ENCODE measurements at regions not wholly inside any gene's neighbourhood (a gene's known extent, or its start where the extent isn't known, plus 50 kb on each side); places are given as distances from the start of the nearest gene placed in this dataset.
"Not testable (repeated sequence)": the region's sequence is repeated elsewhere in the genome, so short reads cannot be mapped to it uniquely, and the experiment has no call there.

DNA sequence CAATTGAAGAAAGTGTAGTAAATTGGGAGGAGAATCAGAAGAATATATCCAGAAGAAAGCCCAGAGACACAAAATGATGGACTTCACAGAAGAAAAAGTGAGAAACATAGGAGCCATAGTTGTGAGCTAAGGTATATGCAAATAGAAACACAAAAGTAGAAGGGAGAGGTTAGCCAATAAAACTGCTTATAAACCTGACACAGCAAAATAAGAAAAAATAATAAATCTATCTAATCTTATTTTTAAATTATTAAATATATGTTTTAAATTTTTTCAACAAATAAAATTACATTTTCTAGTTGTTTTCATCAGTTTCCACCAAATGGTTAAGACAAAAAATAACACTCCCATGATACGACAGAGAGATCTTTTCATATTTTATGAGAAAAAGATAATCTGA lies 903.5 kb downstream of the DNAJB9 start:
- H3K9me3 ChIP-seq (ENCODE audit: insufficient read depth, low read length) = no peaks in the 10 kb centered on the region
- no peak for DNase-seq (ENCODE audit: low read depth, low spot score)
- H3K9ac ChIP-seq (ENCODE audit: insufficient read length, low read depth) = no peak overlapping the region
- H3K4me3 ChIP-seq (ENCODE audit: insufficient read length, low read depth) = no peak overlapping the region
- no peaks in the 10 kb centered on the region for H3K4me1 ChIP-seq (ENCODE audit: insufficient read depth, insufficient read length)
- H3K36me3 ChIP-seq (ENCODE audit: insufficient read depth, insufficient read length, low read length) = no peaks in the 10 kb centered on the region
- no peaks in the 10 kb centered on the region for H3K27me3 ChIP-seq (ENCODE audit: insufficient read depth, insufficient read length)
- TF ChIP-seq ZNF274 (IDR thresholded peaks at IDR 0.05; ENCODE audit: low read depth, low read length) (no peak), YY1 (IDR thresholded peaks at IDR 0.05; ENCODE audit: insufficient read depth, insufficient read length) (no peak), SUZ12 (IDR thresholded peaks at IDR 0.05; ENCODE audit: extremely low read depth, insufficient read depth, insufficient read length) (no peak)

DNA sequence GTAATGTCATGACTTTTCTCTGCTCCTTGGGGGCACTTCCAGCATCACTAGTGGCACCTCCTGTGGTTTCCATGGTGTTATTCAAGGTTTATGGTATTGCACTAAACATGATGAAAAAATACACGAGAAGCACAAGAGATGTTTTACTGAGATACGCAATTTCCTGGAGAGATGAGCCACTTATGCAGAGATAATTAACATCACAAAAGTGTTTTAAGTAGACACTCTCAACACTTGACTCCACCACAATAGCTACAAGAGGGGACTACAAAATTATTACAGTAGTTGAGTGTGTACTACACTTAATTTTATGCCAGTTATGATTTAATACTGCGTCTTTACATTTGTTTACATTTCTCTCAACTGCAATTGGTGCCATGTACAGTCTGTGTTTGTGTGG lies 906.7 kb downstream of the DNAJB9 start:
- H3K9me3 ChIP-seq (ENCODE audit: insufficient read depth, low read length) = no peaks in the 10 kb centered on the region
- H3K4me3 ChIP-seq (ENCODE audit: insufficient read length, low read depth) = no peak overlapping the region
- DNase-seq (ENCODE audit: low read depth, low spot score) = no peak
- no peak overlapping the region for H3K9ac ChIP-seq (ENCODE audit: insufficient read length, low read depth)
- TF ChIP-seq SUZ12 (IDR thresholded peaks at IDR 0.05; ENCODE audit: extremely low read depth, insufficient read depth, insufficient read length) = no peak
- TF ChIP-seq ZNF274 (IDR thresholded peaks at IDR 0.05; ENCODE audit: low read depth, low read length) = no peak
- TF ChIP-seq YY1 (IDR thresholded peaks at IDR 0.05; ENCODE audit: insufficient read depth, insufficient read length) = no peak
- H3K27me3 ChIP-seq (ENCODE audit: insufficient read depth, insufficient read length) = no peaks in the 10 kb centered on the region
- H3K4me1 ChIP-seq (ENCODE audit: insufficient read depth, insufficient read length) = no peaks in the 10 kb centered on the region
- no peaks in the 10 kb centered on the region for H3K36me3 ChIP-seq (ENCODE audit: insufficient read depth, insufficient read length, low read length)

DNA sequence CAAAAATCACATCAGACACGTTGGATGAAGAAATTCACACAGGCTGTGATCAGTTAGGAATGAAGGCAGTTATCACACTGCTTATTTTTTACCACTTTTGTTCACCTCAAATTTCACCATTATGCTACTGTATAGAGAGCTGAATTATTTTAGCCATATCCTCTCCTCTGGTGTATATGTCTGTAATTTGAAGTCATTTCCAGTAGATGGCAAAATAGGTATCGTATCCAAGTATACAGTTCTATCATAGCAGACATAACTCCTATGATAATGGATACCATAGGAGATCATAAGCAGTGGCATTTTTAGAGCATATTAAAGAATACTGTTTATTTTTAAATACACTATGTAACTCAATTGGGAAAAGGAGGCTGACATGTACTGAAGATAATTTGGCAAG lies 909.7 kb downstream of the DNAJB9 start:
- no peaks in the 10 kb centered on the region for H3K9me3 ChIP-seq (ENCODE audit: insufficient read depth, low read length)
- no peaks in the 10 kb centered on the region for H3K36me3 ChIP-seq (ENCODE audit: insufficient read depth, insufficient read length, low read length)
- no peaks in the 10 kb centered on the region for H3K4me1 ChIP-seq (ENCODE audit: insufficient read depth, insufficient read length)
- TF ChIP-seq SUZ12 (IDR thresholded peaks at IDR 0.05; ENCODE audit: extremely low read depth, insufficient read depth, insufficient read length) (no peak), ZNF274 (IDR thresholded peaks at IDR 0.05; ENCODE audit: low read depth, low read length) (no peak), YY1 (IDR thresholded peaks at IDR 0.05; ENCODE audit: insufficient read depth, insufficient read length) (no peak)
- no peak overlapping the region for H3K9ac ChIP-seq (ENCODE audit: insufficient read length, low read depth)
- DNase-seq (ENCODE audit: low read depth, low spot score) = no peak
- no peaks in the 10 kb centered on the region for H3K27me3 ChIP-seq (ENCODE audit: insufficient read depth, insufficient read length)
- H3K4me3 ChIP-seq (ENCODE audit: insufficient read length, low read depth) = no peak overlapping the region

GRCh38 chr7:109490607-109491006 lies 920.9 kb downstream of the DNAJB9 start:
- not testable (repeated sequence) for H3K4me1 ChIP-seq (ENCODE audit: insufficient read depth, insufficient read length); DNase-seq (ENCODE audit: low read depth, low spot score); H3K27me3 ChIP-seq (ENCODE audit: insufficient read depth, insufficient read length); H3K36me3 ChIP-seq (ENCODE audit: insufficient read depth, insufficient read length, low read length); H3K9me3 ChIP-seq (ENCODE audit: insufficient read depth, low read length); H3K9ac ChIP-seq (ENCODE audit: insufficient read length, low read depth); H3K4me3 ChIP-seq (ENCODE audit: insufficient read length, low read depth)

GRCh38 chr7:109497053-109497452 lies 927.4 kb downstream of the DNAJB9 start:
- no peaks in the 10 kb centered on the region for H3K36me3 ChIP-seq (ENCODE audit: insufficient read depth, insufficient read length, low read length)

DNA sequence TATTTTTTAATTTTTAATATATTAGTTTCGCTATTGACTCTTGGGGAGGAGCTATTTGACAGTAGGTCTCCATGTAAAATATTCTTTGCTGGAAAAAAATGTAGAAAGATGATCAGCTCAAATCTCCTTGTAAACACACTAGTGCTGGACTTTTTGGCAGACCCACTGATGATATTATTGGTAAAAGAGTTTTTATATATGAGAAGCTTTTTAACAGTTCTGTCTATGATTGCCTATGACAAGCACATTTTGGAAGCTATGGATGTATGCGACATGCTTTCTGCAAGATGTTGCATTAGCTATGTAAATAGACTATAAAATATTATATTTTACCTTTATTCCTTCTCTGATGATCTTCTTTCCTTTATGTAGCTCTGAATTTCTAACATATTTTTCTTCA lies 928.5 kb downstream of the DNAJB9 start:
- no peaks in the 10 kb centered on the region for H3K4me1 ChIP-seq (ENCODE audit: insufficient read depth, insufficient read length)
- DNase-seq (ENCODE audit: low read depth, low spot score) = no peak
- H3K36me3 ChIP-seq (ENCODE audit: insufficient read depth, insufficient read length, low read length) = no peaks in the 10 kb centered on the region
- no peak for TF ChIP-seq YY1 (IDR thresholded peaks at IDR 0.05; ENCODE audit: insufficient read depth, insufficient read length)
- no peak for TF ChIP-seq SUZ12 (IDR thresholded peaks at IDR 0.05; ENCODE audit: extremely low read depth, insufficient read depth, insufficient read length)
- no peak for TF ChIP-seq ZNF274 (IDR thresholded peaks at IDR 0.05; ENCODE audit: low read depth, low read length)
- H3K9me3 ChIP-seq (ENCODE audit: insufficient read depth, low read length) = no peaks in the 10 kb centered on the region
- no peaks in the 10 kb centered on the region for H3K27me3 ChIP-seq (ENCODE audit: insufficient read depth, insufficient read length)
- H3K9ac ChIP-seq (ENCODE audit: insufficient read length, low read depth) = no peak overlapping the region
- no peak overlapping the region for H3K4me3 ChIP-seq (ENCODE audit: insufficient read length, low read depth)

More at GRCh38 chr7:109497053-109497452, 927.4 kb downstream of the DNAJB9 start:
- Histone ChIP-seq H3K4me3 (ENCODE audit: insufficient read length, low read depth) (no peak overlapping the region), H3K27me3 (ENCODE audit: insufficient read depth, insufficient read length) (no peaks in the 10 kb centered on the region), H3K9me3 (ENCODE audit: insufficient read depth, low read length) (no peaks in the 10 kb centered on the region), H3K9ac (ENCODE audit: insufficient read length, low read depth) (no peak overlapping the region), H3K4me1 (ENCODE audit: insufficient read depth, insufficient read length) (no peaks in the 10 kb centered on the region)
- TF ChIP-seq ZNF274 (IDR thresholded peaks at IDR 0.05; ENCODE audit: low read depth, low read length) (no peak), SUZ12 (IDR thresholded peaks at IDR 0.05; ENCODE audit: extremely low read depth, insufficient read depth, insufficient read length) (no peak), YY1 (IDR thresholded peaks at IDR 0.05; ENCODE audit: insufficient read depth, insufficient read length) (no peak)
- DNase-seq (ENCODE audit: low read depth, low spot score) = no peak

DNA sequence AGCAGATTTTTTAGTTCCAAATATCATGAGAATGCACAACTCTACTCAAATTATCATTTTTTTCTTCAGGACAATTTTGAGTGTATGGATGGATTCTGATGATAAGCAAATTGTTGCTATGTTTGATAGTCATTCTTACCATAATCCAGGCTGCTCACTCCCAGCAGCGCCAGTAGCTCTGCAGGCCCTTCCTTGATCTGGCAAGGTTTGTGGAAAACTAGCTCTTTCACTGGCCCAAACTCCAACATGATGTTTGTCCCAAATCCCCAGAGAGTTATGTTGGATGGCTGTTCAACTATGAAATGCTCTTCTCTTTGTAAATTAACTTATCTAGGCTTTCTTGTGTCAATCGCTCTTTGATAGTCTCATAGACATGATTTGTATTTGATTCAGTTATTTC lies 933.7 kb downstream of the DNAJB9 start:
- Histone ChIP-seq H3K4me3 (ENCODE audit: insufficient read length, low read depth) (no peak overlapping the region), H3K27me3 (ENCODE audit: insufficient read depth, insufficient read length) (no peaks in the 10 kb centered on the region), H3K9me3 (ENCODE audit: insufficient read depth, low read length) (no peaks in the 10 kb centered on the region), H3K9ac (ENCODE audit: insufficient read length, low read depth) (no peak overlapping the region), H3K4me1 (ENCODE audit: insufficient read depth, insufficient read length) (no peaks in the 10 kb centered on the region), H3K36me3 (ENCODE audit: insufficient read depth, insufficient read length, low read length) (no peaks in the 10 kb centered on the region)
- no peak for DNase-seq (ENCODE audit: low read depth, low spot score)
- TF ChIP-seq SUZ12 (IDR thresholded peaks at IDR 0.05; ENCODE audit: extremely low read depth, insufficient read depth, insufficient read length) (no peak), ZNF274 (IDR thresholded peaks at IDR 0.05; ENCODE audit: low read depth, low read length) (no peak)

GRCh38 chr7:109522585-109522984 lies 952.9 kb downstream of the DNAJB9 start:
- Histone ChIP-seq H3K4me3 (ENCODE audit: insufficient read length, low read depth) (no peak overlapping the region), H3K9ac (ENCODE audit: insufficient read length, low read depth) (no peak overlapping the region), H3K36me3 (ENCODE audit: insufficient read depth, insufficient read length, low read length) (no peaks in the 10 kb centered on the region), H3K27me3 (ENCODE audit: insufficient read depth, insufficient read length) (no peaks in the 10 kb centered on the region), H3K4me1 (ENCODE audit: insufficient read depth, insufficient read length) (no peaks in the 10 kb centered on the region), H3K9me3 (ENCODE audit: insufficient read depth, low read length) (no peaks in the 10 kb centered on the region)
- no peak for TF ChIP-seq ZNF274 (IDR thresholded peaks at IDR 0.05; ENCODE audit: low read depth, low read length)
- no peak for DNase-seq (ENCODE audit: low read depth, low spot score)
